Fibroblast of skin of abdomen (primary cell): ENCODE measurements at regions not wholly inside any gene's neighbourhood (a gene's known extent, or its start where the extent isn't known, plus 50 kb on each side); places are given as distances from the start of the nearest gene placed in this dataset.
A peak's percentile ranks its signal among the peaks of the same experiment; 100 is the strongest.
"Not testable (repeated sequence)": the region's sequence is repeated elsewhere in the genome, so short reads cannot be mapped to it uniquely, and the experiment has no call there.

Source experiments
- DNase-seq: peaks from one replicate; pipeline ENCODE4 v3.0.0-alpha.2; 2013

GRCh38 chr5:72651109-72651508, 143.9 kb upstream of the ZNF366 start:
- DNase-seq: no peak

- DNase-seq: peak; percentile 62
Measured at GRCh38 chr5:72649449-72649848, 142.2 kb upstream of the ZNF366 start.

DNA sequence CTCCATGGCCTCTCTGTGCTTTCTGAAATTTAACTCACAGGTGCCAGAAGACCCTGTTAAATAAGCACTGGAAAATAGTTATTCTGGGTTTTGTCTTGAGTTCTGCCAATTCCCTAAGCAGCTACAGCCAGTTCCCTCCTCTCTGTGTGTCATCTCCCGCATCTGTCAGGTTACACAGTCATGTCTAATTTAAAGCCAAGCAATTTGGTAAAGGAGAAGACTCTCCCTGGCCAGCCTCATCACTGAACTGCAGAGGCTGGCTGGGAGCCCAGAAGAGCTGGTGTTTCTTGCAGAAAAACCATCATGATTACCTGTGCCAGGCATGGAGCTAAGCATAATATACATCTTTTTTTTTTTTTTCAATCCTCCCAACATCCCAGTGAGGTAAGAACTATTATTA, 141.3 kb upstream of the ZNF366 start:
- peak; percentile 38 for DNase-seq

DNA sequence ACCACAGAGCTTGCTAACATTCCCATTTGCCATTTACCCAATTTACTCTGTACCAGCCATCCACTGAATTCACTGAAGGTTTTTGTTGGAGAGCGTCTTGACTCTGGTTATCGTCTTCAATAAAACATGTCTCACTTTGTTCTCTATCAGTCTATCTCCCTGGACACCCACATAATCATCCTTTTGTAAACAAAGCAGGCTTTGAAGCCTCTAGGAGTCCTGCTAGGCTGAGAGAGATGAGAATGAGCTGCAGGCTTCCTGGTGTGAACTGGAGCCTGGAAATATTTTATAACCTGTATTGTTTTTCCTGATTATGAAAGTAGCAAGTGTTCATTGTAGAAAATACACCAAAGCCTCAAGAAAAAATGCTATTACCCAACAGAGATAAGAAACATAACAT, 140.6 kb upstream of the ZNF366 start:
- no peak for DNase-seq

GRCh38 chr5:72646246-72646866, 139.1 kb upstream of the ZNF366 start:
- no peak for DNase-seq

DNA sequence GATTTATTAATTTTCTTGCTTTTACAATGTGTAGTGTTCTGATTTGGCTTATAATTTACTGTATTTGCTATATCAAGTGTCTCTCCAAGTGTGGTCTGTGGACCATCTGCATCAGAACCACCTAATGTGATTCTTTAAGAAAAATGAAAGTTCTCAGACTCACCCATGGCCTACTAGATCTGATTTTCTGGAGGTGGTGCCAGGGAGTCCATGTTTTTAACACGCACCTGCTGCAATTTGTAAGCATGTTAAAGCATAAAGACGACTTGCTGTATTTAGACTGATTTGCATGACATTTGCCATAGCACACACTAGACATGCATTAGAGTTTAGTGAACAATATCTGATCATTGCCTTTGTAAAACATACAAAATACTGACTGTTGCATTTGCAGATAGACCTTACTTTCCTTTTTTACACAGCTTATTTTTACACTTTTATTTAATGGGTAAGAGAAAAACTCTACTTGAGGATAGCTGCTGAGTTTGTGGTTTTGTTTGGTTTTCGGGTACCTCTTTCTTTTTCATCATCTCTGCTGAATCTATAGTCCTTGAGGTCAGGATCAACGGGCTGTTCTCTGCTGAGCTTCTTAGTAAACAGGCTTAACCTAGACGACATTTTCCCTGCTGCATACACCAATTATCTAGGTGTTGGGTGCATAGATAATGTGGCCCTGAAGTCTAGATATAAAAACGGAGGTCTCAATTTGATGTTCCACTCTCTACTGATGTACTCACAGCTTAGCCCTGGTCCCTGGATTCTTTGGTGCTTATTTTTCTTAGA, 138.0 kb upstream of the ZNF366 start:
- DNase-seq: no peak

- DNase-seq: no peak
Measured at GRCh38 chr5:72644296-72644695, 137.1 kb upstream of the ZNF366 start.

GRCh38 chr5:72641164-72641563, 134.0 kb upstream of the ZNF366 start:
- no peak for DNase-seq

GRCh38 chr5:72637058-72637457, 129.8 kb upstream of the ZNF366 start:
- no peak for DNase-seq

DNA sequence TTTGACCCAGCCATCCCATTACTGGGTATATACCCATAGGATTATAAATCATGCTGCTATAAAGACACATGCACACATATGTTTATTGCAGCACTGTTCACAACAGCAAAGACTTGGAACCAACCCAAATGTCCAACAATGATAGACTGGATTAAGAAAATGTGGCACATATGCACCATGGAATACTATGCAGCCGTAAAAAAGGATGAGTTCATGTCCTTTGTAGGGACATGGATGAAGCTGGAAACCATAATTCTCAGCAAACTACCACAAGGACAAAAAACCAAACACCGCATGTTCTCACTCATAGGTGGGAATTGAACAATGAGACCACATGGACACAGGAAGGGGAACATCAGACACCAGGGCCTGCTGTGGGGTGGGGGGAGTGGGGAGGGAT, 129.4 kb upstream of the ZNF366 start:
- DNase-seq: not testable (repeated sequence)

DNA sequence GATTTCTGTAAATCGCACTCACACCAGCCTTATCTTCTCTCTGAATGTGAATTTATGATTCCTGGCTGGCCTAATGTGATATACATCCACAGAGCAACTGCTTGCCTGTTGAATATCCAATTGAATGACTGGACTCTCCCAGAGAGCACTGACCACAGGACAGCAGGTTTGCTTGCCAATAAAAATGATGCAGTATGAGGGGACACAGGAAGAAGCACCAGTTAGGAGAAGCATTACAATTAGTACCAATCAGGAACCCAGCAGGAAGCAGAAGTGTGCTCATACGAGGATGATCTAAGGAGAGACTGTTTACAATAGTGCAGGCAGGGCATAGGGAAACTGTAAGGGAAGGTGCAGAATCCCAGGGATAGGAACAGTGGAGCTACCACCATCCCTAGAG, 127.2 kb upstream of the ZNF366 start:
- DNase-seq: peak; percentile 30

DNA sequence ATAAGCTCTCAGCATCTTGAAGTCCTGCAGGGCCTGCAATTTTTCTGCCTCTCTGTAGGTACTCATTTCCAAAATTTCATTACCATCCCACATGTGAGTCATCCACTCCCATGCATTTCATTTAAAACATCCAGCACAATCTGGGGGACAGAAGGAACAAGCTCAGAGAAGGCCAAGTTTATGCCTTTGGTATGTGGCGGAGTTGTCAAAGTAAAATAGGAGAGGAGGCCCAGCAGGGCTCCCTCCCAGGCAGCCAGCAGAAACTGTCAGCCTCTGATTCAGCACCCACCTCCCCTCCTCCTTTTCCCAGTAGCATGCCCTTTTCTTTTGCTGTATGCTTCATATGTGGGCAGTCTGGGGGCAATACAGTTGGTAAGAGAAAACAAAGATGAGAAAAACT, 126.4 kb upstream of the ZNF366 start:
- peak; percentile 90 for DNase-seq

DNA sequence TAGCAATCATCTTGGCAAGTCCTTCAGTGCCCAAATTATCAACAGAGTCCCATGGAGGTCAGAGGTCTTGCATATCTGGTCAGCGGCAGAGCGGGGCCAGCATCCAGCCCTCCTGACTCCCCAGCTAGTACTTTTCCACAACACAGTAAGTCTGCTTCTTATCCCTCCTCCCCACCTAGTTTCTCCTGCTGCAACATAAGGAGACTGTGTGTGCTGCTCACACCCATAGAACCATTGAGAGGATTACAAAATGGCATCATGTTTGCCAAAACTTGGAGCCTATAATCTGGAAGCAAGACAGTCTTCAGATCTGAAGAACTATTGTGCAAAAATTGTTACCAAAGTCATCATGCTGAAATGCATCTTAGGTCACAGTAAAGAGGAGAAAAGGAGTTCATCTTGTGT, 125.8 kb upstream of the ZNF366 start:
- no peak for DNase-seq

GRCh38 chr5:72630721-72631120, 123.5 kb upstream of the ZNF366 start:
- no peak for DNase-seq

DNA sequence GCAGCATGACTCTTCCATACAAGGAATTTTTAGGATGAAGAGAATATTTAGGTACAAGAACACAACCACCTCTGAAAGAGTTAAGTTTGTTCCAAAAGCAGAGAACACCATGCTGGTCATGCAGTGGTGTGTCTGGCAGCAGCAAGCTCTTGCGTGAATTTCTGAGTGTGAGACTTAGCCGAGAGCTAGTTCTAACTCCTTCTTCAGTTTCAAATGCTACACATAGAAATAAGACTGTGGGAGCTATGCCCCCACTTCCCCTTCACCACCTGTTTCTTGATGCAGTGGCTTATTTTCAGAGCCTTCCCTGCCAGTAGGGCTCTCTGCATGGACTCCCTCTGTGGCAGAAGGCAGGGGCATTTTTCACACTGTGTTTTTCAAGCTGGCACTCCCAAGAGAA, 122.9 kb upstream of the ZNF366 start:
- DNase-seq: no peak

GRCh38 chr5:72628771-72629371, 121.7 kb upstream of the ZNF366 start:
- no peak for DNase-seq

- no peak for DNase-seq
Measured at GRCh38 chr5:72625332-72625731, 118.1 kb upstream of the ZNF366 start.

DNA sequence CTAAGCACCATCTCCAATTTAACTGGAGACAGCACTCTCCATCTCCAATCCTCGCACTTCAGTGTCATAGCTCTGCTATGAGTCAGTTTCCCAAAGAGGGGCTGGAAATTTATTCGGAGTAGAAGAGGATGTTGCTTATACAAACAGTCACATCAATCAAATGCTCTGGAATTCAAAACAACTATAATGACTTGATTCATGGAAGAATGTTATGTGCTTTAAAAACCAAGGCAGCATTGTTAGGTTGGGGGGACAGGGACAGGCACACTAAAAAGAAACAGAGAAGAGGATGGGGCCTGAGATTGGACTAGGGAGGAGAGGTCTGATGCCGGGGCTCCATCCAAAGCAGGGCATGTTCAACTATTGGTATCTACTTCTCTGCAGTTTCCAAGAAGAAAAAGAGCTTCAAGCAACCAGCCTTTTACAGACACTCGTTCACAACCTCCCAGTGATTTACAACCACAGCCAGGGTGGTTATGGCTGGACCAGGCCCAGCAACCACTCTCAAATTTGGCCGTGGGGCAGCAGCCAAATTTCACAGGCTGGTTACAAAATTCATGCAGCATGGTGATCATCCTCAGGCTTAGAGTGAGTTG, 117.5 kb upstream of the ZNF366 start:
- peak; percentile 92 for DNase-seq

DNA sequence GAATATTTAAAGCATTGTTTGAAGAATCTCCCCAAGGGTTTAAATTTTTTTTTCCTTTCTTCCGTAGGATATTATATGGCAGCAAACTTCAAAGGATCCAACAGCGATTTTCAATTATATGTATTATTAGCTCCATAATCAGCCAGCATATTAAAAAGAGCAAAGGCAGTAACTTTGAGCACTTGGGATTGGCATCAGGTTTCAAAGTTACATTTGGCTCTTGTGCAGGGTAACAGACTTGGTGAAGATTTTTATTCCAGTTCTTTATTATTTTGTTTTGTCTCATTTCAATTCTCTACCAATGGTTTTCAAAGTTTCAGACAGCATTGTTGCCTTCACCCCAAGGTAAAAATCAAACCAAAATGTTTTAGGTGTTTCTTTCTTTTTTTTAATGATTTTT, 116.7 kb upstream of the ZNF366 start:
- DNase-seq: no peak

DNA sequence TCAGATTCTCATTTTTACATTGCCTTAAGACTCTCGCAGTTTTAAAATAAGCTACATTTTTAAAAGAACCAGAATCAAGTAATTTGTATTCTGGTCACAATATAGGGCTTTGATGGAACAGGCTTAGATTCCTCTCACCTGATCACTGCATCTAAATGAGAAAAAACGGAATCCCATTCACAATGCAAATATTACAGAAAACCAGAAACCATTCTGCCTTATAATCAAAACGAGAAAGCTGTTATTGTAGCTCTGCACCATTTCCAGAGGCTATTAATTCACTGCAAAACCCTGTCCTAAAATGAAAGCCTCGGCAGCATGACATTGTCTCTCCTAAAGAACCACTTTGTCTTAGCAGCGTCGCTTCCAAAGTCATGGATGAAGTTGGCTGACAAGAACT, 116.1 kb upstream of the ZNF366 start:
- DNase-seq: no peak

DNA sequence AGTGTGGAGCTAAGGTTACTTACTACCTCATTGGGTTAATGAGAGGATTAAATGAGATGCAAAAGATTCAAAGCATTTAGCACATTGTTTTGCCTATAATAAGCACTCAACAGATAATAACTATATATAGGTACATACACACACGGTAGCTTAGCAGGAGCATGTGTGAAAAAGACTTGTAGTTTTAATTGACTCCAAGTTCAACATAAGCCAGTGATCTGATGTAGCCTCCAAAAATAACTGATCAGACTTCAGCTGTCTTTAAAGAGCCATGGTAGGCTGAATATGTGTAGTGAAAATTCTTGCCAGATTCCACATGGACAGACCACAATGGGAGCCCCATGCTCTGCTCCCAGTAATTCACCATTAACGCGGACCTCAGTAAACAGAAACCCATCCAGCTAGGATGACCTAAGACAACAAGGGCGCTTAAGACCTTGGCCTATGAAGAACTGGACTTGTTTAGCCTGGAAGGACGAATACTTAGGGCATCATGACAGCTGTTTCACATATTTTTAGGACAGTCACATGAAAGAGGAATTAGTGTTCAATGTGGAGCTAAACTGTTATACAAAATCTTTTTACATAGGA, 115.1 kb upstream of the ZNF366 start:
- DNase-seq: no peak

- DNase-seq: no peak
Measured at GRCh38 chr5:72621576-72621975, 114.4 kb upstream of the ZNF366 start.

DNA sequence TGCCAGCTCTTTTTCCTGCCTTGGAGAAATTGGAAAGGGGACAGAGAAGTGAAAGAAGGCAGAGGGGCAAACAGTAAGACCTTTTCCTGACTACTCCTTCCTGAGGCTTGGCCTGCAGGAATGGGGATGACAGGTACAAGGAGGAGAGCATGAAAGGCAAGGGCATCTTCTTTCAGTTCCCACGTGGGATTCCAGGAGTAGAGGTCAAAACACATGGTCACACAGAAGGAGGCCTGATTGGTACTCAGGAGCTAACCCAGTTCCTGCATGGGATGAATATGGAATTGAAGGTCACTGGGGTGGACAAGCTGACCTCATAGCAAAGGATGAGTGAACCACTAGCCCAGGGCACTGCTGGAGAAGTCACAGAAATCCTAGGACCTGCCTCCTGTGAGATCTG, 112.5 kb upstream of the ZNF366 start:
- DNase-seq: no peak
